Embryonic facial prominence (tissue), 1 donor: ENCODE measurements at regions not wholly inside any gene's neighbourhood (a gene's known extent, or its start where the extent isn't known, plus 50 kb on each side); places are given as distances from the start of the nearest gene placed in this dataset.
"Not testable (repeated sequence)": the region's sequence is repeated elsewhere in the genome, so short reads cannot be mapped to it uniquely, and the experiment has no call there.

Experiments
- DNase-seq: peaks from one replicate; pipeline ENCODE4 v3.0.0-alpha.2; 2016; ENCODE audit errors: extremely low spot score

GRCh38 chr4:126520731-126521130, 1112.0 kb upstream of the INTU start:
- no peak for DNase-seq

- not testable (repeated sequence) for DNase-seq
These were observed 1107.4 kb upstream of the INTU start for GRCh38 chr4:126525400-126525799.

GRCh38 chr4:126526335-126526734, 1106.4 kb upstream of the INTU start:
- no peak for DNase-seq

- DNase-seq, result no peak
These were observed 1102.8 kb upstream of the INTU start for GRCh38 chr4:126529997-126530396.

- DNase-seq, result no peak
These were observed 1101.7 kb upstream of the INTU start for GRCh38 chr4:126530996-126531585.

GRCh38 chr4:126532527-126532926, 1100.2 kb upstream of the INTU start:
- no peak for DNase-seq

GRCh38 chr4:126533146-126533805, 1099.5 kb upstream of the INTU start:
- DNase-seq, result no peak

GRCh38 chr4:126539771-126540170, 1093.0 kb upstream of the INTU start:
- DNase-seq, result no peak

- DNase-seq, result no peak
These were observed 1090.9 kb upstream of the INTU start for GRCh38 chr4:126541820-126542219.

- DNase-seq, result no peak
These were observed 1088.5 kb upstream of the INTU start for GRCh38 chr4:126544276-126544675.

GRCh38 chr4:126546197-126546596, 1086.6 kb upstream of the INTU start:
- not testable (repeated sequence) for DNase-seq

GRCh38 chr4:126547352-126547751, 1085.4 kb upstream of the INTU start:
- DNase-seq, result no peak

- no peak for DNase-seq
These were observed 1083.9 kb upstream of the INTU start for GRCh38 chr4:126548890-126549289.

GRCh38 chr4:126552321-126552720, 1080.4 kb upstream of the INTU start:
- no peak for DNase-seq

- no peak for DNase-seq
These were observed 1079.5 kb upstream of the INTU start for GRCh38 chr4:126553248-126553647.

GRCh38 chr4:126558596-126558995, 1074.2 kb upstream of the INTU start:
- DNase-seq, result no peak

GRCh38 chr4:126559961-126560360, 1072.8 kb upstream of the INTU start:
- no peak for DNase-seq

GRCh38 chr4:126560794-126561193, 1072.0 kb upstream of the INTU start:
- DNase-seq, result no peak

GRCh38 chr4:126563389-126563788, 1069.4 kb upstream of the INTU start:
- no peak for DNase-seq

GRCh38 chr4:126564283-126564854, 1068.4 kb upstream of the INTU start:
- DNase-seq, result no peak

- no peak for DNase-seq
These were observed 1063.8 kb upstream of the INTU start for GRCh38 chr4:126568652-126569570.

GRCh38 chr4:126572264-126572663, 1060.5 kb upstream of the INTU start:
- no peak for DNase-seq
